CD4-positive, alpha-beta T cell (primary cell): ENCODE measurements at regions not wholly inside any gene's neighbourhood (a gene's known extent, or its start where the extent isn't known, plus 50 kb on each side); places are given as distances from the start of the nearest gene placed in this dataset.

ENCODE experiments used
- ATAC-seq: fragments of 200-7000 bp; cut with Tn5 transposase; one replicate; pipeline ENCODE4 v1.10.0; 2022; ENCODE audit warnings: mild to moderate bottlenecking; ENCODE audit not compliant: poor library complexity
- CTCF ChIA-PET: fragments of 350-600 bp; sonication (Branson Sonifier 250); formaldehyde crosslinking; loops from one replicate; lab custom pipeline; 2021; ENCODE audit warnings: antibody characterized with exemption, inconsistent platforms; lab: Charles Lee
- POLR2A ChIA-PET: fragments of 350-600 bp; sonication (Branson Sonifier 250); formaldehyde crosslinking; loops from one replicate; lab custom pipeline; 2021; ENCODE audit warnings: antibody characterized with exemption, inconsistent platforms; lab: Charles Lee
- DNase-seq, 14 experiments: peaks; one replicate each; pipeline ENCODE4 v3.0.0-alpha.2; 2013 to 2020; ENCODE audit warnings: mixed read lengths in 2 of 14
- H3K27ac ChIP-seq, 2 donors: one replicate each; pipeline versions ENCODE4 v1.5.1 to v1.7.0; 2013; ENCODE audit warnings: low read length in 2 of 2, low read depth in 1 of 2, mild to moderate bottlenecking in 1 of 2
- H3K27me3 ChIP-seq, 2 experiments: 1 replicate in 1 of 2; 2 replicates in 1 of 2; pipeline versions ENCODE4 v1.6.1 to v1.7.0; 2013; ENCODE audit warnings: low read length in 2 of 2, control low read depth in 1 of 2, mild to moderate bottlenecking in 1 of 2, moderate library complexity in 1 of 2; ENCODE audit not compliant: insufficient read depth in 2 of 2, control insufficient read depth in 1 of 2
- H3K36me3 ChIP-seq: one replicate; pipeline ENCODE4 v1.6.1; 2013; ENCODE audit warnings: low read length, control low read depth; ENCODE audit not compliant: insufficient read depth
- H3K4me1 ChIP-seq: one replicate; pipeline ENCODE4 v1.6.1; 2013; ENCODE audit warnings: low read length, control low read depth; ENCODE audit not compliant: insufficient read depth
- H3K4me3 ChIP-seq: one replicate; pipeline ENCODE4 v1.5.1; 2013; ENCODE audit warnings: mild to moderate bottlenecking, low read length, moderate library complexity
- H3K9me3 ChIP-seq, 2 experiments: 1 replicate in 1 of 2; 2 replicates in 1 of 2; pipeline versions ENCODE4 v1.6.1 to v1.7.0; 2013; ENCODE audit warnings: low read length in 2 of 2, mild to moderate bottlenecking in 2 of 2, control low read depth in 1 of 2, moderate library complexity in 1 of 2; ENCODE audit not compliant: control insufficient read depth in 1 of 2, insufficient read depth in 1 of 2
- H3K27ac Mint-ChIP-seq: one replicate; pipeline ENCODE4 v1.8.0; 2020; ENCODE audit warnings: mixed read lengths
- H3K27me3 Mint-ChIP-seq: one replicate; pipeline ENCODE4 v1.8.0; 2021; ENCODE audit warnings: mixed read lengths
- H3K36me3 Mint-ChIP-seq: one replicate; pipeline ENCODE4 v1.8.0; 2021; ENCODE audit warnings: low read depth, mixed read lengths
- H3K4me1 Mint-ChIP-seq: one replicate; pipeline ENCODE4 v1.8.0; 2021; ENCODE audit warnings: low read depth, mixed read lengths
- H3K4me3 Mint-ChIP-seq: one replicate; pipeline ENCODE4 v1.8.0; 2020; ENCODE audit warnings: mild to moderate bottlenecking, mixed read lengths
- H3K9me3 Mint-ChIP-seq: one replicate; pipeline ENCODE4 v1.8.0; 2020; ENCODE audit warnings: mixed read lengths
- intact Hi-C, 2 experiments: fragments of 100-400 bp; cut with DNase I in 1 of 2; cut with micrococcal nuclease in 1 of 2; formaldehyde crosslinking; loops; one replicate each; pipeline versions ENCODE4 v1.15.1 to v1.9.0; 2023 to 2025; cut with DNase I, micrococcal nuclease
- TF ChIP-seq, protein P1 (sequence below): fragments of 200-600 bp; IDR thresholded peaks from one replicate; pipeline ENCODE4 v1.8.0; 2022; ENCODE audit warnings: antibody characterized with exemption, mild to moderate bottlenecking

DNA sequence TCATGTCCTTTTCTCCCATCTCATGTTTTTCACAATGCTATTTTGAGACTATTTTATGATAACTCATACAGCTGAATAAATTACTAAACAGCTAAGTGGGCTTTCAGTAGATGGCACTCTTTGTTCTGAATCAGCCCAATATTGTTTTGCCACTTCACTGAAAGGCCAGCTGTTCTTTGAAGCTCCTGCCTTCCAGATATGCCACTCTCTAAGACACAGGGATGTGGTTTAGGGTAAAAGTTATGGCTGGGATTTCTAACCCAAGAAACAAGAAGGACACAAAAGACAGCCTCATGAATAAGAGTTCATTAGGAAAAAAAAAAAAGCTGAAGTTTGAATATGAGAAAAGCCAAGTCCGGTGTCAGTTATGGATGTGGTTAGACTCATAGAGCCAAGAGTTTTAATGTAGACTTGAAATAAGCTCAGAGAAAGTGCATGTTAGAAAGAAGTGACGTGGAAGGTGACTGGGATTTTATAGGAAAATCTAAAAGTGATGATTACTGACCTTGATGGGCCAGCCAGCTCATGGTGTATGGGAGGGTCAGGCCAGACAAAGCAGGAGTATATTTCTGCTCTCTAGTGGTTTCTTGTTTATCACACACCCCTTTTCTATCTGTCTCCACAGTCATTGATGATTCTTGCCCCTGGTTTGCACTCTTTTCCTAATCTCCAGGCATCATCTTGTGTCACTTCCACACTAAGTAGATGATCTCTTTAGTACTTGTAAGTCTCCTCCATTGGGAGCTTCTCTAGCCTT lies 488.5 kb downstream of the NR2F1-AS1 start:
- TF ChIP-seq, protein P1, sequence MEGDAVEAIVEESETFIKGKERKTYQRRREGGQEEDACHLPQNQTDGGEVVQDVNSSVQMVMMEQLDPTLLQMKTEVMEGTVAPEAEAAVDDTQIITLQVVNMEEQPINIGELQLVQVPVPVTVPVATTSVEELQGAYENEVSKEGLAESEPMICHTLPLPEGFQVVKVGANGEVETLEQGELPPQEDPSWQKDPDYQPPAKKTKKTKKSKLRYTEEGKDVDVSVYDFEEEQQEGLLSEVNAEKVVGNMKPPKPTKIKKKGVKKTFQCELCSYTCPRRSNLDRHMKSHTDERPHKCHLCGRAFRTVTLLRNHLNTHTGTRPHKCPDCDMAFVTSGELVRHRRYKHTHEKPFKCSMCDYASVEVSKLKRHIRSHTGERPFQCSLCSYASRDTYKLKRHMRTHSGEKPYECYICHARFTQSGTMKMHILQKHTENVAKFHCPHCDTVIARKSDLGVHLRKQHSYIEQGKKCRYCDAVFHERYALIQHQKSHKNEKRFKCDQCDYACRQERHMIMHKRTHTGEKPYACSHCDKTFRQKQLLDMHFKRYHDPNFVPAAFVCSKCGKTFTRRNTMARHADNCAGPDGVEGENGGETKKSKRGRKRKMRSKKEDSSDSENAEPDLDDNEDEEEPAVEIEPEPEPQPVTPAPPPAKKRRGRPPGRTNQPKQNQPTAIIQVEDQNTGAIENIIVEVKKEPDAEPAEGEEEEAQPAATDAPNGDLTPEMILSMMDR = no peak
- intact Hi-C loops = no loop called here
- no peak overlapping the region for H3K27ac ChIP-seq
- CTCF ChIA-PET = no interaction called here
- H3K9me3 Mint-ChIP-seq = peaks cover 5% of the 10 kb centered on the region
- DNase-seq (no peak), ATAC-seq (no peak)
- H3K27ac Mint-ChIP-seq = no peak overlapping the region
- H3K4me3 Mint-ChIP-seq = no peak overlapping the region
- no peaks in the 10 kb centered on the region for H3K27me3 ChIP-seq
- no peaks in the 10 kb centered on the region for H3K4me1 Mint-ChIP-seq
- H3K27me3 Mint-ChIP-seq = no peaks in the 10 kb centered on the region
- H3K9me3 ChIP-seq = no peaks in the 10 kb centered on the region
- no peaks in the 10 kb centered on the region for H3K36me3 Mint-ChIP-seq
- POLR2A ChIA-PET = no interaction called here
- H3K4me3 ChIP-seq = no peak overlapping the region
- H3K4me1 ChIP-seq = no peaks in the 10 kb centered on the region
- no peaks in the 10 kb centered on the region for H3K36me3 ChIP-seq

DNA sequence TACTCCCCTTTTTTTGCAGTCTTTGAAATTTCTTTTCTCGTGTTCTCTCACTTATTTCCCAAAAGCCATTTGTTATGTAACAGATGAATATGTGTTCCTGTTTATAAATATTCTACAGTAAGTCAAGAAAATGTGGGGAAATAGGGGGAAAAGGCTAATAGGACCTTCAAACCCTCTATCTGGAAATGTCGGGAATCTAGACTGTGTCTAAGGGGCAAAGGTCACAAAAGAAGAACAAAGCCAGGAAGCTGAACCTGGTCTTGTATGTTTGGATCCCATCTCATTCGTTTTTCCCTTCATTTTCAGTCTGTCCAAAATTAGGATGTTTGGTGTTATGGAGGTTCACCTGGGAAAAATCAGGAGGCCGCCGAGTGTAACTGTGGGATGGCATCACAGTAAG lies 490.3 kb downstream of the NR2F1-AS1 start:
- CTCF ChIA-PET = no interaction called here
- H3K4me1 Mint-ChIP-seq = no peaks in the 10 kb centered on the region
- no peaks in the 10 kb centered on the region for H3K27me3 Mint-ChIP-seq
- no peaks in the 10 kb centered on the region for H3K36me3 ChIP-seq
- no peak overlapping the region for H3K4me3 ChIP-seq
- no peak overlapping the region for H3K4me3 Mint-ChIP-seq
- H3K9me3 Mint-ChIP-seq = peaks cover 4% of the 10 kb centered on the region
- ATAC-seq (no peak), DNase-seq (no peak)
- POLR2A ChIA-PET = no interaction called here
- no peaks in the 10 kb centered on the region for H3K36me3 Mint-ChIP-seq
- no peak overlapping the region for H3K27ac ChIP-seq
- intact Hi-C loops = no loop called here
- H3K27ac Mint-ChIP-seq = no peak overlapping the region
- TF ChIP-seq, protein P1 = no peak
- H3K4me1 ChIP-seq = no peaks in the 10 kb centered on the region
- no peaks in the 10 kb centered on the region for H3K27me3 ChIP-seq
- H3K9me3 ChIP-seq = no peaks in the 10 kb centered on the region

DNA sequence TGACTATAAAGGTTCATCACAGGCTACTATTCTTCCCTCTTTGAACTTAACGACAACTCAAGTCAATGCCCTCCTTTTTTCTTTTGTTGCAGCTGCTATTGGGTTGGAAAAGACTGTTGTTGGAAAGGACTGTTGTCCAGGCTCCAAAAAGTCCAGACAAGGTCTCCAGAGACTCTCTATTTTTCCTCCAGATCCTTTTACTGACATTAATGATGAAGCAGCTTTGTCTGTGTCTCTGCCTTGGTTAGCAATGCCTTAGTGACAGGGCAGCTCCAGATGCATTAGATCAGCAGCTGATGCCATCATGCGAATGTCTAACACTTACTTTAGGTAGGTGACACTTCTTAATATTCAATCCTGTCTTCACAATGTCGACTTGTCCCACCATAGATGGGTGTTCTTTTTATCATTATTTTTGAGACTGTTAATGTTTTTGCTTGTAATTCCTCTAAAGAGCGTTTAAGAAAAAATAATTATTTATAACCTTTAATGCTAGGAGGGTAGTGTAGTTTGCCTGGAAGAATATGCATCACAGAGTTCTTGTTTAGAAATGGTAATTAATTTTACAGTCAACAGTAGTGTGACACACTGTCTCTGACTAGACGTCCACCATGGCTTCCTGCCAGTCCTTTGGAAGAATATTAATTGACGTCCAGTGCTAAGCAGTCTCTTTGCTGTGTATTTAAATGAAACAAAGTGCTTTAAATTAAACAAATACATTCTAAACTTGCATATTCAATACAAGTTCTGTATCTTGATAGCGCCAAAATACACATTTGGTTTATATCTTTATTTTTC lies 492.2 kb downstream of the NR2F1-AS1 start:
- H3K4me1 ChIP-seq = no peaks in the 10 kb centered on the region
- no peaks in the 10 kb centered on the region for H3K27me3 ChIP-seq
- no peaks in the 10 kb centered on the region for H3K4me1 Mint-ChIP-seq
- H3K27ac Mint-ChIP-seq = no peak overlapping the region
- no peak for ATAC-seq
- H3K4me3 ChIP-seq = no peak overlapping the region
- no peaks in the 10 kb centered on the region for H3K36me3 ChIP-seq
- H3K27me3 Mint-ChIP-seq = no peaks in the 10 kb centered on the region
- intact Hi-C loops = no loop called here
- H3K9me3 ChIP-seq = no peaks in the 10 kb centered on the region
- no peak overlapping the region for H3K27ac ChIP-seq
- H3K9me3 Mint-ChIP-seq = peaks cover 4% of the 10 kb centered on the region
- no peak overlapping the region for H3K4me3 Mint-ChIP-seq
- ChIA-PET POLR2A (no interaction called here), CTCF (no interaction called here)
- no peak for DNase-seq
- no peaks in the 10 kb centered on the region for H3K36me3 Mint-ChIP-seq
- TF ChIP-seq, protein P1 = no peak
